ACC112 (cell line): ENCODE measurements at regions not wholly inside any gene's neighbourhood (a gene's known extent, or its start where the extent isn't known, plus 50 kb on each side); places are given as distances from the start of the nearest gene placed in this dataset.

Experiments used
- H2AFZ ChIP-seq: fragments of 200-600 bp; sonication (generic); one replicate; pipeline ENCODE4 v1.6.0; 2017; ENCODE audit warnings: antibody characterized with exemption, low read length; ENCODE audit not compliant: unreplicated experiment
- H3K27ac ChIP-seq: fragments of 200-600 bp; sonication (generic); 2 replicates; pipeline ENCODE4 v1.5.1; 2014; ENCODE audit warnings: low read depth, mild to moderate bottlenecking, antibody characterized with exemption, low read length, moderate library complexity
- H3K27me3 ChIP-seq: fragments of 200-600 bp; sonication (generic); 2 replicates; pipeline ENCODE4 v1.6.1; 2014; ENCODE audit warnings: mild to moderate bottlenecking, antibody characterized with exemption, low read length, moderate library complexity, mixed read lengths; ENCODE audit not compliant: insufficient read depth
- H3K36me3 ChIP-seq: fragments of 200-600 bp; sonication (generic); 2 replicates; pipeline ENCODE4 v1.6.1; 2016; ENCODE audit warnings: mild to moderate bottlenecking, antibody characterized with exemption, low read length, moderate library complexity, mixed read lengths; ENCODE audit not compliant: insufficient read depth
- H3K4me1 ChIP-seq: fragments of 200-600 bp; sonication (generic); one replicate; pipeline ENCODE4 v1.6.1; 2016; ENCODE audit warnings: low read length, mixed read lengths; ENCODE audit not compliant: insufficient read depth, unreplicated experiment, control insufficient read depth
- H3K4me3 ChIP-seq: fragments of 200-600 bp; sonication (generic); 2 replicates; pipeline ENCODE4 v1.5.1; 2014; ENCODE audit warnings: mild to moderate bottlenecking, low read depth, low read length
- H3K79me2 ChIP-seq: fragments of 200-600 bp; sonication (generic); one replicate; pipeline ENCODE4 v1.6.0; 2016; ENCODE audit warnings: low read length; ENCODE audit not compliant: control insufficient read depth, unreplicated experiment, insufficient read depth

DNA sequence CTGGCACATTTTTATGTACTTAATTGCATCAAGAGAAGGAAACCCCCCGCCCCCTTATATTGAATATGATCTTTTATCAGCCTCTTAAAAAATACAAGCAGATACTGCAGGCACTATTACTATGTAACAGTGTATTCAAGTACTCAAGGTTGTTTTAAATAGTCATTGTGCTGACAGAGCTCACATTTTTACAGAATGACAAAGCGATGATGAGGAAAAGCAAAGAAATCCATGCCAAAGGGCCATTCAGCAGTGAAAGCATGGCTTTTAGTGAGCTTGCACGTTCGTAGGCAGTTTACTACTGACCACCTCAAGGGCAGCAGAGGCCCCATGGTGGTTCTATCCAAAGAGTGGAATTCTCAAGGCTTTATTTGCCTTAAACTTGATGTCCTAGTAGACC is 146.8 kb downstream of the RPS12 start:
- H2AFZ ChIP-seq = peak overlapping the region; percentile 36
- H3K27ac ChIP-seq = no peak overlapping the region
- H3K79me2 ChIP-seq = no peaks in the 10 kb centered on the region
- H3K36me3 ChIP-seq = no peaks in the 10 kb centered on the region
- H3K4me1 ChIP-seq = peaks cover 19% of the 10 kb centered on the region
- no peaks in the 10 kb centered on the region for H3K27me3 ChIP-seq
- H3K4me3 ChIP-seq = peak overlapping the region; percentile 10; the same call in 1 of the 2 replicates

GRCh38 chr6:132961610-132962009 is 147.2 kb downstream of the RPS12 start:
- Histone ChIP-seq H3K27ac (no peak overlapping the region), H3K27me3 (no peaks in the 10 kb centered on the region), H2AFZ (peak overlapping the region; percentile 36), H3K4me1 (peaks cover 19% of the 10 kb centered on the region), H3K36me3 (no peaks in the 10 kb centered on the region), H3K79me2 (no peaks in the 10 kb centered on the region), H3K4me3 (peak overlapping the region; percentile 10; the same call in 1 of the 2 replicates)

DNA sequence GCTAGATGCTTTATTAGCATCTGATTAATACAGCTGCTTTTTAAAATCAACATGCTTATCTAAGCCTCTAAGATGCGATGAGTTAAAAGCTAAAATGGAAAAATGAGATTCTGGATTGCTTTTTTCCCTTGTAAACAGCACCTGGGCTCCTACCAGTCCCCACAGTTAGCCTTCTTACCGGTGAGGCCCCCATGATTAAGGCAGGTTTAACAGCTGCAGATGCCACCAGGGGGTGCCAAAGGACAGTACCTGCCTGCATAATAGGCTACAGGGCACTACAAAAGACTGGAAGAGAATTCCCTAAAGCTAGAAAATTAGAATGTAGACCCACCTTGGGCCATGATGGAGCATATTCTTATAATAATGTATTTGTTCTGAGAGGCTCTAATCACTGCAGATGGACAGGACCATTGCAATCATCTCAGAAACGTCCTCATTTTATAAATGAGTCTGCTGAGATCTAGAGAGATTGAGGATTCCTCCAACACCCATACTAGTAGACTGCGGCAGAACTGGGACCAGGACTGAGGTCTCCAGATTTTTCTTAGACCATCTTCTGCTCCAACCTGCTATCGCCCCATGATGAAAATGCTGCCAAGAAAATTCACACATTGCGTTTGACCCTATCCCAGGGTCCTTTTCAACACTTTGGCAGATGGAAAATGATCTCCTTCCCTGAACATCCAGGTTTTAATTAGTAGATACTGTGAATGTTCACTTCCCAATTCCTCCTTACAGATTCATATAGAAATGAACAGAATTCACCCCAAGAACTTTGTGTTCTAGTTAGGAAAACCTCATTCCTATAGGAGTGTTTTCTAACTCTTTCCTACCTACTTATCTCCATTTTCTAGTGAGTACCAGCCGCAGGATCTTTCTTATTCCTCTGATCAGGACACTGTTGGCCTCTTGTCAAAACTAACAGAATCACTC is 148.8 kb downstream of the RPS12 start:
- Histone ChIP-seq H3K36me3 (no peaks in the 10 kb centered on the region), H3K27ac (no peak overlapping the region)

GRCh38 chr6:132964101-132964867 is 149.9 kb downstream of the RPS12 start:
- Histone ChIP-seq H3K4me3 (no peak overlapping the region), H3K79me2 (no peaks in the 10 kb centered on the region), H3K27ac (no peak overlapping the region), H3K4me1 (peaks cover 19% of the 10 kb centered on the region), H3K36me3 (no peaks in the 10 kb centered on the region), H3K27me3 (no peaks in the 10 kb centered on the region), H2AFZ (no peak overlapping the region)

More for the DNA sequence above, 148.8 kb downstream of the RPS12 start:
- no peaks in the 10 kb centered on the region for H3K79me2 ChIP-seq
- H3K27me3 ChIP-seq = no peaks in the 10 kb centered on the region
- H3K4me1 ChIP-seq = peaks cover 19% of the 10 kb centered on the region
- H3K4me3 ChIP-seq = no peak overlapping the region
- no peak overlapping the region for H2AFZ ChIP-seq

GRCh38 chr6:132964868-132965382 is 150.6 kb downstream of the RPS12 start:
- H2AFZ ChIP-seq = no peak overlapping the region
- no peak overlapping the region for H3K27ac ChIP-seq
- no peaks in the 10 kb centered on the region for H3K79me2 ChIP-seq
- no peak overlapping the region for H3K4me3 ChIP-seq
- peaks cover 19% of the 10 kb centered on the region for H3K4me1 ChIP-seq
- H3K36me3 ChIP-seq = no peaks in the 10 kb centered on the region
- H3K27me3 ChIP-seq = no peaks in the 10 kb centered on the region

DNA sequence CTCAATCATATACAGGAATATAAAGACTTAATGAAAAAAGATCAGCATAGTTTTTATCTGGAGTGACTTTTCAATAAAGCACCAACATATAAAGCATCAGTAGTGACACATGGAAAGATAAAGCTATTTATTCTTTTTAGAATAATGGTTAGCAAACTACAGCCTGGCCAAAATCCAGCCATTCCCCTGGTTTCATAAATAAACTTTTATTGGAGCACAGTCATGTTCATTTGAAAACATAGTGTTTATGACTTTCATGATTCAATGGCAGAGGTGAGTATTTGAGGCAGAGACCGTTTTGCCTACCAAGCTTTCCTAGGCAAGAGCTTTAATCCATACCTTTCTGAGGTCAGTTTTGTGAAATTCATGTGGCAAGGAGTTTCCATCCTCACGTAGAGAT is 153.5 kb downstream of the RPS12 start:
- no peaks in the 10 kb centered on the region for H3K27me3 ChIP-seq
- no peaks in the 10 kb centered on the region for H3K36me3 ChIP-seq
- no peak overlapping the region for H2AFZ ChIP-seq
- H3K4me3 ChIP-seq = no peak overlapping the region
- peaks cover 8% of the 10 kb centered on the region for H3K4me1 ChIP-seq
- no peaks in the 10 kb centered on the region for H3K79me2 ChIP-seq
- H3K27ac ChIP-seq = no peak overlapping the region

GRCh38 chr6:132968419-132968950 is 154.1 kb downstream of the RPS12 start:
- Histone ChIP-seq H3K79me2 (no peaks in the 10 kb centered on the region), H3K27me3 (no peaks in the 10 kb centered on the region), H3K27ac (no peak overlapping the region), H3K4me3 (no peak overlapping the region), H3K36me3 (no peaks in the 10 kb centered on the region), H3K4me1 (peaks cover 8% of the 10 kb centered on the region), H2AFZ (no peak overlapping the region)

DNA sequence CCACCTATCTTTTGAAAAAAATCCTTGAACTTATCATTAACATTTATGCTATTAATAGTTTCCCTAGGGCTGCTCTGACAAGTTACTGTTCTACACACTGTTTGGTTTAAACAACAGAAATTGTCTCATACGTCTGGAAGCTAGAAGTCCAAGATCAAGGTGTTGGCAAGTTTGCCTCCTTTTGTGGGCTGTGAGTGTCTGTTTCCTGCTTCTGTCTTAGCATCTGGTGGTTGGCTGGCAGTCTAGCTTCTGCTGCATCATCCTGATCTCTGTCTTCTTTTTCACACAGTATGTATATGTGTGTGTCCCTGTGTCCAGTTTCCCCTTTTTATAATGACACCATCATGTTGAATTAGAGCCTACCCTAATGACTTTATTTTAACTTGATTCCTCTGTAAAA is 154.8 kb downstream of the RPS12 start:
- peaks cover 8% of the 10 kb centered on the region for H3K4me1 ChIP-seq
- no peaks in the 10 kb centered on the region for H3K36me3 ChIP-seq
- H3K79me2 ChIP-seq = no peaks in the 10 kb centered on the region
- H3K27ac ChIP-seq = no peak overlapping the region
- no peak overlapping the region for H3K4me3 ChIP-seq
- H2AFZ ChIP-seq = no peak overlapping the region
- no peaks in the 10 kb centered on the region for H3K27me3 ChIP-seq

GRCh38 chr6:132971676-132972075 is 157.3 kb downstream of the RPS12 start:
- H3K27me3 ChIP-seq = peaks cover 8% of the 10 kb centered on the region; the same call in 1 of the 2 replicates
- H3K4me1 ChIP-seq = no peaks in the 10 kb centered on the region
- no peak overlapping the region for H3K27ac ChIP-seq

DNA sequence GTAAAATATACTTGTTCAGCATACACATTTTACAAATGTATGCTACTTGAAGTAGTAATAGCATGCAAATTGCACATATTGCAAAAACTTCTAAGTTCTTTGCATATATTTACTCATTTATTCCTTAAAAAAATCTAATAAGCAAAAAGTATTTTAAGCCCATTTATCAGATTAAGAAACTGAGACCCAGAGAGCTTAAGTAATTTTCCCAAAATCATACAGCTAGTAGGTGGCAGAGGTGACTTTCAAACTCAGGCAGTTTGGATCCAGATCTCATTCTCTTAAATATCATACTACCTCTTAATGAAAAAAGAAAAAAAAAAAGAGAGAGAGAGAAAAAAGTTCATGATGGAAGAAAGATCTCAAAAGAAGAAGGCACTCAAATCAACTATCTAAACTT is 157.9 kb downstream of the RPS12 start:
- Histone ChIP-seq H3K4me1 (no peaks in the 10 kb centered on the region), H3K36me3 (no peaks in the 10 kb centered on the region), H3K4me3 (no peak overlapping the region), H3K27ac (no peak overlapping the region), H2AFZ (no peak overlapping the region), H3K79me2 (no peaks in the 10 kb centered on the region), H3K27me3 (peaks cover 14% of the 10 kb centered on the region; the same call in 1 of the 2 replicates)

More at GRCh38 chr6:132971676-132972075, 157.3 kb downstream of the RPS12 start:
- no peaks in the 10 kb centered on the region for H3K79me2 ChIP-seq
- no peaks in the 10 kb centered on the region for H3K36me3 ChIP-seq
- no peak overlapping the region for H2AFZ ChIP-seq
- H3K4me3 ChIP-seq = no peak overlapping the region
